GM19328 (cell line): ENCODE measurements at regions not wholly inside any gene's neighbourhood (a gene's known extent, or its start where the extent isn't known, plus 50 kb on each side); places are given as distances from the start of the nearest gene placed in this dataset.

ENCODE experiments used
- ATAC-seq: cut with Tn5 transposase; IDR thresholded peaks from one replicate; pipeline ENCODE4 v1.9.1; 2021; ENCODE audit warnings: mild to moderate bottlenecking, moderate library complexity; ENCODE audit not compliant: unreplicated experiment

DNA sequence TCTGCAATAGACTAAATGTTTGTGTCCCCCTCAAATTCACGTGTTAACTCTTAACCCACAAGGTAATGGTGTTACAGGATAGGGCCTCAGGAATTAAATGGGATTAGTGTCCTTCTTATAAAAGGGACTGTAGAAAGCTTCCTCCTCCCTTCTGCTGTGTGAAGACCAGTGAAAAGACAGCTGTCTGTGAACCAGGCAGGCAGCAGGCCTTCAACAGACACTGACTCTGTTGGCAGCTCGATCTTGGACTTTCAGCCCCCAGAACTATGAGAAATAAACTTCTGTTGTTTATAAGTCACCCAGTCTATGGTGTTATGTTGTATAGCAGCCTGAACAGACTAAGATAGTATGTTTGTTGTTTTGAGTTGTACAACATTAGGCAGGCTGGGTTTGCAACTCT is 208.1 kb downstream of the GBA3 start:
- ATAC-seq: no peak

DNA sequence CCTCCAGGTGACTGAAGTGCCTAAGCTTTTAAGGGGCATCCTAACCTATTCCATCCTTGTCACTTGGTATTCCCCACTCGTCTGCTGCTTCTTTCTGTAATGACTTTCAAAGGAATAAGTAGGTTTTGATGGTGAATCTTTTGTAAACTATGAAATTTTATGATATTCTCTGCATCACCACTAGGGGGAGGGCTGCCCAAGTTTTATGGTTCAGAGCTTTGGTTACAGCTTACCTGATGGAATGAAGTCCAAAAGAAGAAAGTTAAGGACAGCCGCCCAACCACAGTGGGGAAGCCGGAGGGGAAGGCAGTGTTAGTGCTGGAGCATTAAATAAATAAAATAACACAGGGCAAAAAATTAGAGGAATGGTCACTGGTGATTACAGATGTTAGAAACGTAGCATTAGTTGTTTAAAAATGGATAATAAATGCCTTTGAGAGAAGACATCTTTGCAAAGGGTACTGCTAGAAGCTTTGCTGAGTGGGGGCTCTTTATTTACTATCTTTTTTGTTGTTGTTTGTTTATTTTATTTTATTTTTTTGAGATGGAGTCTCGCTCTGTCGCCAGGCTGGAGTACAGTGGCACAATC is 204.9 kb downstream of the GBA3 start:
- ATAC-seq: no peak

DNA sequence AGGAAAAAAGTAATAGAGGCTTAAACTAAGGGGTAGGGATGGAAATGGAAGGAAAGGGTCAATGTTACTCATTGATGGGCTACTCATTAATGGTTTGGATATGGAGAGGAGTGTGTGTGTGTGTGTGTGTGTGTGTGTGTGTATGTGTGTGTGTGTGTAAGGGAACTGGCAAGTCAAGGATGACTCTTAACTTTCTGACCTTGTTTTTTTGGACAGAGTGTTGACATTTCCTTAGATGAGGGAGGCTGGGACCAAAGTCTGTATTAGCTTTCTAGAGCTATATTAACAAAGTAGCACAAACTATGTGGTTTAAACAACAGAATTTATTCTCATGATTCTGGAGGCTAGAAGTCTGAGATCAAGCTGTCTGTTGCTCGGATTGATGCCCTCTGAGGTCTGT is 202.7 kb downstream of the GBA3 start:
- no peak for ATAC-seq

DNA sequence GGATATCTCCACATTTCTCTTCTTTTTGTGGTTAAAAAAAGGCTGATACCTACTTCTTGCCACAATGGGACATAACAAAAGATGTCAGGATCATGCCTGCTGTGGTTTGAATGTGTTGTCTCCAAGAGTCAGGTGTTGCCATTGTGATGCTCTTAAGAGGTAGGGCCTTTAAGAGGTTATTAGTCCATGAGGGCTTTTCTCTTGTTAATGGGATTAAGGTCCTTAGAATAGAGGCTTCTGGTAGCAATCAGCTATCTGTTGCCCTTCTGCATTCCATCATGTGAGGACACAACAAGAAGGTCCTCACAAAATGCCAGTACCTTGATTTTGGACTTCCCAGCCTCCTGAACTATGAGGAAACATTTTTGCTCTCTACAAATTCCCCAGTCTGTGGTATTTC is 191.4 kb downstream of the GBA3 start:
- ATAC-seq: no peak

DNA sequence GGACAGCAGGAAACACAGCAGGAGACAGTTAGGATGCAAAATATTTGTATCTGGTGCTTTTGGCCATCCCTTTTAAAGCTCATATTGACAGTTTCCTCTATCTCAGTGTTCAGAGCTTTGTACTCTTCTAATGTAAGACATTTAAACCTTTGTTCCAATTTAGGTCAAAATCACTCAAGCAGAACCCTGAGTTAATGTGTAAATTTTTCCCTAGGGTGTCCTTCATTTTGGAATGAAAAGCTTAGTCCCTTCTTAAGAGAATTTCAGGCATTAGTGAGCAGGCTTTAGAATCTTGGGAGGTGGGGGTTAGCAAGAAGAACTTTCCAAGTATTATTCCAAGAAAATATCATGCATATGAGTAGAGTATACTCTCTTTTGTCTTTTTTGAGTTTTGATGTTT is 188.7 kb downstream of the GBA3 start:
- no peak for ATAC-seq

DNA sequence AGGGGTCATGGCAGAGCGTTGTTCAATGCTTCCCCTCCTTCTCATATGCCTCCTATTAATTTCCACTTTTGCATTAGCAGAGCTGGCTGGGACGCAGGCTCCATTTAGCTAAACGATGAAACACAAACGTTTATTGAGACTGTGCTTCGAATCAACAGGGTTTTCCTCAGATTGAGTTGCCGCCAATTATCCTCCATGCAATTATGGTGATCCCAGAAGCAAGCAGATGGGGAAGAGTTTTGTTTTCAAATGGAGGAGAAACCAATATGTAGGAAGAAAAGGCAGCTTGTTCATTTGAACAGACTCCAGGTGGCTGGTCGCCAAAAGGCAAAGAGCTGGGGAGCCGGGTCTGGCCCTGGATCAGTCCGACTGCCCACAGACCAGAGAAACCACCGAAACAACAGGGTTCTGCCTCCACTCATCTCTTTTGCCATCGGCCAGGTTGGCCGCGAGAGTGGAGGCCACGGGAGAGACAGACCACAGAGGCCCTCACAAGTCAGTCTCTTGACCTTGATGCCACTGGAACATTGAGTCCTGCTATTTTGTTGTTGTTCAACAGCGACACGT is 184.8 kb downstream of the GBA3 start:
- ATAC-seq: no peak

DNA sequence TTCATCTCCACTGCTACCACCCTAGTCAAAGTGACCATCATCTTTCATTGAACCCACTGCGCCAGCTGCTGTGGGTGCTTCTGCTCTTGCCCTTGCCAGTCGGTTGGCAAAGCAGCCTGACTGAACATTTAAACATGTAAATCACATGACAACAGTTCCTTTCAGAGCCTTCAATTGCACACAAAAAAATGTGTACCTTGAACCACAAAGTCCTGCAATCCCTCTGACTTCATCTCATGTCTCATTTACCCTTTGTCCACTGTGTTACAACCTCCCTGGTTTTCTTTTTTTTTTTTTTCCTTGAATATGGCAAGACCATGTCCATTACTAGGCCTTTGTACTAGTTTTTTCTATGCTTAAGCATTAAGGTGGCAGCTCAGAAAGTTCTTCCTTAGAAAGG is 183.5 kb downstream of the GBA3 start:
- ATAC-seq: no peak

DNA sequence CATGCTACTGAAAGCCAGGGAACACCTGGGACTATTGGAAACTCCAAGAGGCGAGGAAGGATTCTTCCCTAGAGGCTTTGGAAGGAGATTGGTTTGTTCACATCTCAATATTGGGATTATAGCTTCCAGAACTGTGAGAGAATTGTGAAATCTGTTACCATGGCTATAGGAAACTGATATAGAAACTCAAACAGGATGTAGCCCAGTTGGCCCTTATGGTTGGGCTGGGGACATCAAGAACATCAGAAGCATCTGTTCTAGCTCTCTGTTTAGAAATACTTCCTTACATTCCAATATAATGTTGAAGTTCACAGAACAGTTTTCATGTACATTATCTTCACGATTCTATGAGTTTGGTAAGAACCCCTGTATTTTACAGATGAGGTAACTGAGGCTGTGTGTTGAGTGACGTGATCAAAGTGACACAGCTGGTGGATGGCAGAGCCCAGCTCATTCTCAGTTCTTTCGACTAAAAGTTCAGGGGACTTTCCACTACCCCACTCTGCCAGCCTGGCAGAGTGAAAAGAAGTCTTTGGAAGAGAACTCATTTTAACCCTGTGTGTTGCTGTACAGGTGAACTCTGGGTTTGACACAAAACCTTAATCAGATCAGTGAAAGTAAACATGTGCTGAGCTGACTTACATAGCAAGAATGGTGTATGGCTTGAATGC is 183.0 kb downstream of the GBA3 start:
- no peak for ATAC-seq

DNA sequence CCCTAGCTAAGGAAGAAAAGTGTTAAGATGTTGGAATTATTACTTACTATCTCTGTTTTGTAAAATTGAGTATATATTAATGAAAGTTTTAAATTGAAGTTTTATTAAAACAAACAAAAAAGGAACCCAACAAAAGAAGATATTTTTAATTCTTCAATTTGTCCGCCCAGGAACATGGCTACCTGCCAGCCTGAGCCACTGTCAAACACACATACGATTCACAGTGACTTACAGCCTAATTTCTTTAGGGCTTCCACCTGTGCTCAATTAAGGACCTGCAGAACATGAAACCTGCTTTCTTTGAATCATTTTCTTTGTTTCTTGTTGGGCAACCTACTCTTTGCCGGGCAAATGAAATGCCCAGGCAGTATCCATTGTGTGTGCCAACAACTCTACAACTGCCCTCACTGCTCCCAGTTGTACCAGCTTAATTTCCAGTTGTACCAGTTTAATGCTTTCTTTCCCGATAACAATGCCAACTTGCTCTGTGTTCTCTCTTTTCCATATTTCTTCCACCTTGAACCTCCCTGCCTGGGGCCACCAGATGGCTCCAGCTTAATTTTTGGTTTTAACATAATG is 181.7 kb downstream of the GBA3 start:
- ATAC-seq: no peak

DNA sequence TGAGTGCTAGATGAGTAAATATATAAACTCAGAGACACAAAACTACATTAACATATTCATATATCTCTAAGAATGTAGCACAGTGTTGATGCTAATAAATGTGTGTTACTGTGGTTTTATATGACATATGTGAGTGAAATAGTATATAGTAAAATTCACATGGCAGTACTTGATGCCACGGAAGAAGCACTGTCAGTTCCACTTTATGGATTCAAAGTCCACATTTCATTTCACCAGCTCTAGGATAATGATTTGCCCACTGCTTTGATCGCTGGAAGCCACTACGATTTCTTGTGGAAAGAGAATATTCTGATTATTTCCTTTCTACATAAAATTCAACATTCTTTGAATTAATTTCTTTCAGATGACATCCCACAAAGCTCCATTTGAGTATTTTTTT is 181.2 kb downstream of the GBA3 start:
- ATAC-seq: no peak

DNA sequence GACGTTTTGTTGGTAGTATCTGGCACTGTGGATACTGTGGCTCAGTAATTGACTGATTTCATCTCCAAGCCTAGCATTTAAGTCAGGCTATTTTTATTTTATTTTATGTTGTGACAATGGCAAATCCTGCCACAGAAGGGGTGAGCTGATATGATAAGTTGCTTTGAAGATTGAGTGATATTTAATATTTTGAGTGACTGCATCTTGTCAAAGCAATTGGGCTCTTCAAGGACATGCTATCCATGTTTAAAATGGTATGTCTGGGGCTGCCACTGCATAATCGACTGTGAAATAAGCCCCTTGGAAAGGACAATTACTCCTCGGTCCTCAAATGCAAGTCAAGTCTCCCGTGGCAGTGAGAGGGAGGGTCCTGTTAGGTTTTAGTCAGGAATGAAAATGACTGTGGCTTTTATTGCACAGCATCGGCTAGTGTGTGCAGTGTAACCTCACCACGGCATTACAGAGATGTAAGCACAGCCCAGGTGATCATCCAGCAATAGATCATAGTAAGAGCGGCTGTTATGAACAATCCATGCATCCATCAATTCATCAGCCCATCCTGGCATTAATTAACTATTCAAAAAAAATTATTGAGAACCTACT is 178.2 kb downstream of the GBA3 start:
- no peak for ATAC-seq

DNA sequence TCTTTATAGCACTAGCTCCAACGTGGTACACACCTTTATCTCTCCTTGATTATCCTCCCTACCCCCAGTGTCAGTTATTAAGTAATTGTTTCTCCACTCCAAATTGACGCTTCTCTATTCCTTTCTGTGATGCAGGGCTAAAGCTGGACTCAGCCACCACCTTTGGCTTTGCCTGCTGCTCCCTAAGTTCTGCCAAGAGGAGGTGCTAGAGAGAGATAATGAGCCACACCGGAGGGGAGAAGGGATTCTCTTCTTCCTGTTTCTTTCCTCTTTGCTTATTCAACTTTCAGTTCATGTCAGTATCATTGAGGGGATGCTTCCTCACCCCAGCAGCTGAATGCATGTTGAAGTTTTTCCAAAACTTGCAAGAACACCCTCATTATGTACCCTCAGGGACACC is 176.5 kb downstream of the GBA3 start:
- no peak for ATAC-seq
